ENCODE measurements at regions not wholly inside any gene's neighbourhood (a gene's known extent, or its start where the extent isn't known, plus 50 kb on each side); places are given as distances from the start of the nearest gene placed in this dataset.

DNA sequence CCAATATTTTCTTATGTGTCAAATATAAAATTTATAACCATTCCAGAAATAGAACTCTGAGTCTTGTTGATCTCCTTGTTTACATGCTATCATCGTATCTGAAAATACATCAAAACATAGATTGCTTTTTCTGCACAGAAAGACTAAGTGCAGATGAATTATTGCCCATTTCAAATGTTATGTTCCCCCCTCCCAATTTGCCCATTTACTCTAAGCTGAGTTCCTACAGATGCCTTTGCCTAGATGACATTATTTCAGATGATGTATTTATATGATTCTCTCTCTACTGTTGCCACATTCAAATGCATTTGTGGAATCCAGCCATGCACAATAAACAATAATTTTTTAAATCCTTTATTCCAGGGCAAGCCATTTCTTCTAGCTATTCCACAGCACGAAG lies 810.1 kb upstream of the MGAT4C start:
- no peak overlapping the region for H3K23ac ChIP-seq (ENCODE audit: insufficient read length, low read depth, low read length)
- no peaks in the 10 kb centered on the region for H3K79me2 ChIP-seq (ENCODE audit: insufficient read depth, low read length)
- TF ChIP-seq, protein P1, sequence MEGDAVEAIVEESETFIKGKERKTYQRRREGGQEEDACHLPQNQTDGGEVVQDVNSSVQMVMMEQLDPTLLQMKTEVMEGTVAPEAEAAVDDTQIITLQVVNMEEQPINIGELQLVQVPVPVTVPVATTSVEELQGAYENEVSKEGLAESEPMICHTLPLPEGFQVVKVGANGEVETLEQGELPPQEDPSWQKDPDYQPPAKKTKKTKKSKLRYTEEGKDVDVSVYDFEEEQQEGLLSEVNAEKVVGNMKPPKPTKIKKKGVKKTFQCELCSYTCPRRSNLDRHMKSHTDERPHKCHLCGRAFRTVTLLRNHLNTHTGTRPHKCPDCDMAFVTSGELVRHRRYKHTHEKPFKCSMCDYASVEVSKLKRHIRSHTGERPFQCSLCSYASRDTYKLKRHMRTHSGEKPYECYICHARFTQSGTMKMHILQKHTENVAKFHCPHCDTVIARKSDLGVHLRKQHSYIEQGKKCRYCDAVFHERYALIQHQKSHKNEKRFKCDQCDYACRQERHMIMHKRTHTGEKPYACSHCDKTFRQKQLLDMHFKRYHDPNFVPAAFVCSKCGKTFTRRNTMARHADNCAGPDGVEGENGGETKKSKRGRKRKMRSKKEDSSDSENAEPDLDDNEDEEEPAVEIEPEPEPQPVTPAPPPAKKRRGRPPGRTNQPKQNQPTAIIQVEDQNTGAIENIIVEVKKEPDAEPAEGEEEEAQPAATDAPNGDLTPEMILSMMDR (conservative IDR thresholded peaks at IDR 0.05), result no peak
- H2BK5ac ChIP-seq (ENCODE audit: insufficient read length, low read length), result no peak overlapping the region
- H3K18ac ChIP-seq (ENCODE audit: insufficient read length, low read depth, low read length), result no peak overlapping the region
- no peak overlapping the region for H3T11ph ChIP-seq (ENCODE audit: low read length)
- H3K56ac ChIP-seq (ENCODE audit: insufficient read length, low read depth, low read length), result no peak overlapping the region
- H3K9ac ChIP-seq (ENCODE audit: extremely low read depth, insufficient read length, low read length), result no peak overlapping the region
- H3K4ac ChIP-seq (ENCODE audit: low read depth, low read length), result no peak overlapping the region
- H2BK120ac ChIP-seq (ENCODE audit: low read depth, low read length, poor library complexity, severe bottlenecking), result no peak overlapping the region
- H3K23me2 ChIP-seq (ENCODE audit: insufficient read length, low read depth, low read length, poor library complexity, severe bottlenecking), result no peaks in the 10 kb centered on the region
- no peak for DNase-seq
- Mint-ChIP-seq H3K4me1 (no peaks in the 10 kb centered on the region), H3K36me3 (ENCODE audit: insufficient read depth in 1 of 3, low read depth in 3 of 3) (no peaks in the 10 kb centered on the region; a peak in 1 of 7 replicates), H3K9me3 (no peaks in the 10 kb centered on the region), H3K27ac (no peak overlapping the region), H3K4me3 (no peak overlapping the region), H3K27me3 (ENCODE audit: low read depth) (no peaks in the 10 kb centered on the region)
- no peak overlapping the region for H4K91ac ChIP-seq (ENCODE audit: insufficient read length, low read depth, low read length)
- no peak overlapping the region for H4K5ac ChIP-seq (ENCODE audit: insufficient read length, low read depth, low read length)
- H2BK15ac ChIP-seq (ENCODE audit: low read depth, low read length), result no peak overlapping the region
- no peak overlapping the region for H2AFZ ChIP-seq (ENCODE audit: low read length)
- no peak overlapping the region for H3K27ac ChIP-seq (ENCODE audit: insufficient read length, low read depth, low read length)
- no peaks in the 10 kb centered on the region for H3K79me1 ChIP-seq (ENCODE audit: insufficient read depth, low read depth, low read length, poor library complexity, severe bottlenecking)
- H2BK20ac ChIP-seq (ENCODE audit: low read depth, low read length, poor library complexity, severe bottlenecking), result no peak overlapping the region
- H3K27me3 ChIP-seq (ENCODE audit: insufficient read depth, low read length), result no peaks in the 10 kb centered on the region
- no CpG with 5 or more reads among the region's 2 CpGs for WGBS (ENCODE audit: extremely low coverage, insufficient read length, low lambda C conversion rate)
- H3K4me1 ChIP-seq (ENCODE audit: insufficient read depth, low read length), result no peaks in the 10 kb centered on the region
- no peak overlapping the region for H2BK12ac ChIP-seq (ENCODE audit: insufficient read length, low read depth, low read length)
- H3K9me3 ChIP-seq (ENCODE audit: control insufficient read depth, low read depth, low read length), result no peaks in the 10 kb centered on the region
- H3K14ac ChIP-seq (ENCODE audit: insufficient read depth, low read length), result no peak overlapping the region
- no peak overlapping the region for H3K4me2 ChIP-seq (ENCODE audit: insufficient read depth, insufficient read length, low read length)
- H4K20me1 ChIP-seq (ENCODE audit: control insufficient read depth, insufficient read depth, insufficient read length), result no peaks in the 10 kb centered on the region
- no peak overlapping the region for H2AK5ac ChIP-seq (ENCODE audit: insufficient read length, low read length)
- H4K8ac ChIP-seq (replicated peaks; ENCODE audit: insufficient read length, low read depth, low read length), result no peak overlapping the region
